Liver (tissue), 8 donors: ENCODE measurements at regions not wholly inside any gene's neighbourhood (a gene's known extent, or its start where the extent isn't known, plus 50 kb on each side); places are given as distances from the start of the nearest gene placed in this dataset.

Experiments used
- DNase-seq: peaks from one replicate; pipeline ENCODE4 v3.0.0-alpha.2; 2017; ENCODE audit warnings: low spot score
- H3K27ac ChIP-seq, 2 donors: one replicate each; pipeline ENCODE4 v1.7.0; 2013; ENCODE audit warnings: inconsistent platforms in 2 of 2, low read length in 2 of 2, control low read depth in 1 of 2, low read depth in 1 of 2, mild to moderate bottlenecking in 1 of 2
- H3K27me3 ChIP-seq, 4 donors: one replicate each; pipeline versions ENCODE4 v1.6.1 to v1.7.0; 2013; ENCODE audit warnings: low read length in 3 of 4, inconsistent platforms in 1 of 4, mild to moderate bottlenecking in 1 of 4, moderate library complexity in 1 of 4; ENCODE audit not compliant: control insufficient read depth in 4 of 4, insufficient read depth in 4 of 4
- H3K36me3 ChIP-seq, 4 donors: one replicate each; pipeline versions ENCODE4 v1.6.1 to v1.7.0; 2013; ENCODE audit warnings: low read length in 3 of 4, mild to moderate bottlenecking in 3 of 4, low read depth in 1 of 4, moderate library complexity in 1 of 4; ENCODE audit not compliant: control insufficient read depth in 4 of 4, insufficient read depth in 3 of 4
- H3K4me1 ChIP-seq, 4 donors: one replicate each; pipeline versions ENCODE4 v1.6.1 to v1.7.0; 2013; ENCODE audit warnings: low read length in 3 of 4, mild to moderate bottlenecking in 3 of 4, moderate library complexity in 1 of 4; ENCODE audit not compliant: control insufficient read depth in 4 of 4, insufficient read depth in 4 of 4
- H3K4me3 ChIP-seq, 3 donors: one replicate each; pipeline versions ENCODE4 v1.6.1 to v1.7.0; 2013; ENCODE audit warnings: low read length in 3 of 3, control low read depth in 1 of 3, low read depth in 1 of 3, mild to moderate bottlenecking in 1 of 3
- H3K9ac ChIP-seq, 2 donors: one replicate each; pipeline ENCODE4 v1.7.0; 2013; ENCODE audit warnings: low read length in 2 of 2, mild to moderate bottlenecking in 2 of 2, moderate library complexity in 2 of 2, control low read depth in 1 of 2, low read depth in 1 of 2
- H3K9me3 ChIP-seq, 4 donors: one replicate each; pipeline versions ENCODE4 v1.6.1 to v1.7.0; 2013; ENCODE audit warnings: low read length in 3 of 4; ENCODE audit not compliant: control insufficient read depth in 4 of 4
- EGR1 ChIP-seq, 2 donors: IDR thresholded peaks; 2 replicates each; pipeline ENCODE4 v1.6.1; 2016 to 2018; ENCODE audit warnings: antibody characterized with exemption in 2 of 2, low read depth in 2 of 2
- FOXA1 ChIP-seq: IDR thresholded peaks from 2 replicates; pipeline ENCODE4 v1.6.1; 2016; ENCODE audit warnings: antibody characterized with exemption
- FOXA2 ChIP-seq: IDR thresholded peaks from 2 replicates; pipeline ENCODE4 v1.6.1; 2016; ENCODE audit warnings: antibody characterized with exemption
- HNF4A ChIP-seq, 2 donors: conservative IDR thresholded peaks; 2 replicates each; pipeline ENCODE4 v1.6.1; 2016; ENCODE audit warnings: antibody characterized with exemption in 2 of 2, mild to moderate bottlenecking in 2 of 2
- HNF4G ChIP-seq: IDR thresholded peaks from 2 replicates; pipeline ENCODE4 v1.6.1; 2016; ENCODE audit warnings: antibody characterized with exemption
- JUND ChIP-seq, 2 donors: IDR thresholded peaks; 2 replicates each; pipeline ENCODE4 v1.6.1; 2016; ENCODE audit warnings: antibody characterized with exemption in 2 of 2
- NR2F2 ChIP-seq: IDR thresholded peaks from 2 replicates; pipeline ENCODE4 v1.6.1; 2016; ENCODE audit warnings: antibody characterized with exemption
- RAD21 ChIP-seq, 2 donors: IDR thresholded peaks; 2 replicates each; pipeline ENCODE4 v1.6.1; 2016; ENCODE audit warnings: antibody characterized with exemption in 2 of 2, mild to moderate bottlenecking in 2 of 2
- RXRA ChIP-seq, 2 donors: IDR thresholded peaks; 2 replicates each; pipeline ENCODE4 v1.6.1; 2017 to 2018; ENCODE audit warnings: antibody characterized with exemption in 2 of 2, mild to moderate bottlenecking in 1 of 2
- SP1 ChIP-seq: IDR thresholded peaks from 2 replicates; pipeline ENCODE4 v1.6.1; 2018; ENCODE audit warnings: antibody characterized with exemption, mild to moderate bottlenecking
- TAF1 ChIP-seq: conservative IDR thresholded peaks from 2 replicates; pipeline ENCODE4 v1.6.1; 2016; ENCODE audit warnings: antibody characterized with exemption, mild to moderate bottlenecking
- YY1 ChIP-seq: IDR thresholded peaks from 2 replicates; pipeline ENCODE4 v1.6.1; 2016; ENCODE audit warnings: antibody characterized with exemption, mild to moderate bottlenecking
- WGBS: extraction: QIAGEN DNeasy Blood & Tissue Kit; methylation state at CpG from one replicate; pipeline ENCODE4 v1.1.7; 2013; 5-methylcytosine and 5-hydroxymethylcytosine counted together
- TF ChIP-seq, protein P1 (sequence below): fragments of 150-350 bp; IDR thresholded peaks from 2 replicates; pipeline ENCODE4 v1.5.1; 2017; ENCODE audit warnings: improper control_type of control experiment, low read depth, low read length; ENCODE audit not compliant: missing input control
- TF ChIP-seq, protein P2 (sequence below): IDR thresholded peaks from 2 replicates; pipeline ENCODE4 v1.6.1; 2016; ENCODE audit warnings: antibody characterized with exemption
- TF ChIP-seq, protein P3 (sequence below): IDR thresholded peaks from 2 replicates; pipeline ENCODE4 v1.6.1; 2016; ENCODE audit warnings: antibody characterized with exemption
- donor health status: healthy.
- donor health status: healthy.
- donor health status: healthy.
- donor health status: healthy.
- donor health status: healthy.

DNA sequence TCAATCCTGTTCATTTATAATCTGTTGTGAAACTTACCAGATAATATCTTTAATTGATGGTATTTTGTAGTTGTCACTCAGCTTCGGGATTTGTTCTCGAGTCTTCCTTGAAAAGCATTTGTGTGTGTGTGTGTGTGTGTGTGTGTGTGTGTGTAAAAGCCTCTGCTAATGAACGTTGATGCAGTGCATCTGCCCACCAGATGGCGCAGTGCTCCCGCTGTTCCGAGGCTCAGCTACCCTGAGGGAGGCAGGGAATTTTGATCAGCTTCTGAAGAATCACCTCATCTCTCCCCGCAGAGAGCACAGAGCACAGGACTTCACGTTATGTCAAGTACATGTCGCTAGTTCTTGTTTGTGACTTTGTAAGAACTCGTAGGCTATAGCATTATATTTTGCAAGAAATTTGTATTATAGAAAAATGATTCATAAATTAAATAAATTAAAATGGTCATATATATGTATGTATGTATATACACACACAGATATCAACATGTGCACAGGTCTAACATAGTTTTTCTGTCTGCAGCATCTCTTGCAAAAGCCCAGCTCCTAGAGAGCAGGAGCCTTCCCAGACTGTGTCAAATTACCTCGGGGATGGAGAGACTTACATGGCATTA is 316.7 kb upstream of the IGFBP7 start:
- Histone ChIP-seq H3K36me3 (no peaks in the 10 kb centered on the region), H3K27ac (no peak overlapping the region), H3K4me3 (no peak overlapping the region), H3K9ac (no peak overlapping the region), H3K27me3 (no peaks in the 10 kb centered on the region), H3K9me3 (no peaks in the 10 kb centered on the region), H3K4me1 (no peaks in the 10 kb centered on the region)
- WGBS, result 11% methylated on average over 11 of the region's 11 CpGs
- TF ChIP-seq, protein P1, sequence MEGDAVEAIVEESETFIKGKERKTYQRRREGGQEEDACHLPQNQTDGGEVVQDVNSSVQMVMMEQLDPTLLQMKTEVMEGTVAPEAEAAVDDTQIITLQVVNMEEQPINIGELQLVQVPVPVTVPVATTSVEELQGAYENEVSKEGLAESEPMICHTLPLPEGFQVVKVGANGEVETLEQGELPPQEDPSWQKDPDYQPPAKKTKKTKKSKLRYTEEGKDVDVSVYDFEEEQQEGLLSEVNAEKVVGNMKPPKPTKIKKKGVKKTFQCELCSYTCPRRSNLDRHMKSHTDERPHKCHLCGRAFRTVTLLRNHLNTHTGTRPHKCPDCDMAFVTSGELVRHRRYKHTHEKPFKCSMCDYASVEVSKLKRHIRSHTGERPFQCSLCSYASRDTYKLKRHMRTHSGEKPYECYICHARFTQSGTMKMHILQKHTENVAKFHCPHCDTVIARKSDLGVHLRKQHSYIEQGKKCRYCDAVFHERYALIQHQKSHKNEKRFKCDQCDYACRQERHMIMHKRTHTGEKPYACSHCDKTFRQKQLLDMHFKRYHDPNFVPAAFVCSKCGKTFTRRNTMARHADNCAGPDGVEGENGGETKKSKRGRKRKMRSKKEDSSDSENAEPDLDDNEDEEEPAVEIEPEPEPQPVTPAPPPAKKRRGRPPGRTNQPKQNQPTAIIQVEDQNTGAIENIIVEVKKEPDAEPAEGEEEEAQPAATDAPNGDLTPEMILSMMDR, result peak; percentile 68
- TF ChIP-seq JUND (IDR thresholded peaks at IDR 0.05), result no peak
- TF ChIP-seq RAD21 (IDR thresholded peaks at IDR 0.05), result peak; percentile 88 to 92
- peak; percentile 54 for DNase-seq

DNA sequence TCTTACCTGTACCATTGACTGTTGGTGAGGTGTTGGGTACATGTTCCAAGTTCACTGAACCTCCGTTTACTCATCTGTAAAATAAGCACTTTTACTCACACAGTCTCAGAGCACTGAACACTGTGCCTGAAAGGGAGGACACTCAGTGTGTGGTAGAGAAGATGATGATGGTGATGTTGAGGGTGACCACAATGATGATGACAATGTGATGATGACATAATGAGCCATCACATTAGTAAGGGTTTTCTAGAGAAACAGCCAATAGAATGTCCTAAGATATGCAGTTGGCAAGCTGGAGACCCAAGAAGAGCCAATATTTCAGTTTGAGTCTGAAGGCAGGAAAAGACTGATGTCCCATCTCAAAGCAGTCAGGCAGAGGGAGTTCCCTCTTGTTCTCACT is 315.4 kb upstream of the IGFBP7 start:
- no peaks in the 10 kb centered on the region for H3K9me3 ChIP-seq
- no peak for TF ChIP-seq FOXA1
- TF ChIP-seq TAF1, result no peak
- no peak for TF ChIP-seq SP1
- no peak for TF ChIP-seq RAD21 (IDR thresholded peaks at IDR 0.05)
- TF ChIP-seq YY1, result no peak
- DNase-seq, result no peak
- H3K27me3 ChIP-seq, result no peaks in the 10 kb centered on the region
- no peaks in the 10 kb centered on the region for H3K36me3 ChIP-seq
- H3K9ac ChIP-seq, result no peak overlapping the region
- H3K27ac ChIP-seq, result no peak overlapping the region
- no peaks in the 10 kb centered on the region for H3K4me1 ChIP-seq
- 48% methylated on average over 1 of the region's 1 CpG for WGBS
- no peak overlapping the region for H3K4me3 ChIP-seq

DNA sequence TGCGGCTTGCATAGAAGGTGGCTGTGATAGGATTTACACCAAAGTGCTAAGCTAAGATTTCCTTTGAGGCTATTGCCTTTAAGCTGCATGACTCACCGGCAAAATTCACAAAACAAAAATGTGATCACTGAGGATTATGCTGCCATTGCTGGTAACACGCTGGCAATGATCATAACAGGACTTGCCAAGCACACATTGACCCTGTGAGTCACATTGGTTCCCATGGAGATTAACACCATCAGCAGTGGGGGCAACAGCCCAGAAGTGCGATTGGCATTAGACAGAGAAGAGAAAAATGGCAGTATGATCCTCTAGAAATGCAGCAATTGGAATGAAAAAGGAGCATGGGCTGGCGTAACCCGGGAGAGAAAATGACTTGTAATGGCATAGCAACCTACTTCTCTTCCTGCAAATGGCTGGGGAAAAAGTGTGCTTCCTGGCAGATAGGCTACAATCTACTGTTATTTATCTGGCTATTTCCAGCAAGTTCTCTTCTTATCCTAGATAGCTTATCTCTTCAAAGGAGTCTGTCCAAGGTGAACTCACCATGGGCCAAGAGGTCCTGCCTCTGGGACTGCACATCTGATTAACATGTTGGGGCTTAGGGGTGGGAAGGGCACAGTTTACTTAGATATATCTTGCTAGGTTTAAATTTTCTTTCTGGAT is 314.2 kb upstream of the IGFBP7 start:
- Histone ChIP-seq H3K27ac (no peak overlapping the region), H3K4me1 (no peaks in the 10 kb centered on the region), H3K36me3 (no peaks in the 10 kb centered on the region), H3K27me3 (no peaks in the 10 kb centered on the region), H3K4me3 (no peak overlapping the region), H3K9me3 (no peaks in the 10 kb centered on the region), H3K9ac (no peak overlapping the region)
- DNase-seq, result no peak
- 69% methylated on average over 6 of the region's 6 CpGs for WGBS
- TF ChIP-seq RXRA (IDR thresholded peaks at IDR 0.05) (no peak), JUND (IDR thresholded peaks at IDR 0.05) (no peak), YY1 (no peak), FOXA1 (no peak), HNF4A (conservative IDR thresholded peaks at IDR 0.05) (no peak), EGR1 (IDR thresholded peaks at IDR 0.05; ENCODE audit: low read depth in 2 of 2) (no peak), RAD21 (IDR thresholded peaks at IDR 0.05) (no peak), FOXA2 (no peak), NR2F2 (no peak), HNF4G (no peak), TAF1 (no peak)
- TF ChIP-seq, protein P2, sequence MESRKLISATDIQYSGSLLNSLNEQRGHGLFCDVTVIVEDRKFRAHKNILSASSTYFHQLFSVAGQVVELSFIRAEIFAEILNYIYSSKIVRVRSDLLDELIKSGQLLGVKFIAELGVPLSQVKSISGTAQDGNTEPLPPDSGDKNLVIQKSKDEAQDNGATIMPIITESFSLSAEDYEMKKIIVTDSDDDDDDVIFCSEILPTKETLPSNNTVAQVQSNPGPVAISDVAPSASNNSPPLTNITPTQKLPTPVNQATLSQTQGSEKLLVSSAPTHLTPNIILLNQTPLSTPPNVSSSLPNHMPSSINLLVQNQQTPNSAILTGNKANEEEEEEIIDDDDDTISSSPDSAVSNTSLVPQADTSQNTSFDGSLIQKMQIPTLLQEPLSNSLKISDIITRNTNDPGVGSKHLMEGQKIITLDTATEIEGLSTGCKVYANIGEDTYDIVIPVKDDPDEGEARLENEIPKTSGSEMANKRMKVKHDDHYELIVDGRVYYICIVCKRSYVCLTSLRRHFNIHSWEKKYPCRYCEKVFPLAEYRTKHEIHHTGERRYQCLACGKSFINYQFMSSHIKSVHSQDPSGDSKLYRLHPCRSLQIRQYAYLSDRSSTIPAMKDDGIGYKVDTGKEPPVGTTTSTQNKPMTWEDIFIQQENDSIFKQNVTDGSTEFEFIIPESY, result no peak
- TF ChIP-seq, protein P3, sequence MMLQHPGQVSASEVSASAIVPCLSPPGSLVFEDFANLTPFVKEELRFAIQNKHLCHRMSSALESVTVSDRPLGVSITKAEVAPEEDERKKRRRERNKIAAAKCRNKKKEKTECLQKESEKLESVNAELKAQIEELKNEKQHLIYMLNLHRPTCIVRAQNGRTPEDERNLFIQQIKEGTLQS, result no peak
- TF ChIP-seq, protein P1, result no peak
